IMR-90 (cell line): ENCODE measurements at regions not wholly inside any gene's neighbourhood (a gene's known extent, or its start where the extent isn't known, plus 50 kb on each side); places are given as distances from the start of the nearest gene placed in this dataset.

Source experiments
- ATAC-seq: fragments of 200-7000 bp; cut with Tn5 transposase; 2 replicates; pipeline ENCODE4 v1.9.1; 2020; ENCODE audit warnings: low read depth, mild to moderate bottlenecking, moderate library complexity
- BruUV-seq: library from RNA; stranded (reverse); fragments of 400-500 nt; replicated peaks from 2 replicates; lab custom pipeline; 2021; lab: Mats Ljungman, UMichigan
- CTCF ChIA-PET: fragments of 300-600 bp; formaldehyde crosslinking; extraction: SDS; loops from one replicate; lab custom pipeline; 2021; ENCODE audit warnings: antibody characterized with exemption; lab: Yijun Ruan, JAX
- POLR2A ChIA-PET: fragments of 300-600 bp; sonication (Branson Sonifier 250); formaldehyde crosslinking; loops from one replicate; lab custom pipeline; 2022; ENCODE audit warnings: antibody characterized with exemption; ENCODE audit not compliant: unreplicated experiment; lab: Charles Lee
- DNase-seq: peaks from one replicate; pipeline ENCODE4 v3.0.0; 2013
- H2AFZ ChIP-seq: replicated peaks from 2 replicates; pipeline ENCODE3; 2013; ENCODE audit warnings: low read length, mild to moderate bottlenecking; ENCODE audit not compliant: poor library complexity
- H2AK5ac ChIP-seq: 2 replicates; pipeline ENCODE4 v1.6.1; 2013; ENCODE audit warnings: low read depth, low read length, inconsistent platforms
- H2AK9ac ChIP-seq: replicated peaks from 2 replicates; pipeline ENCODE3; 2013; ENCODE audit warnings: mild to moderate bottlenecking, low read depth, low read length, moderate library complexity; ENCODE audit not compliant: poor library complexity
- H2BK120ac ChIP-seq: 2 replicates; pipeline ENCODE4 v1.6.1; 2013; ENCODE audit warnings: low read depth, low read length, inconsistent platforms
- H2BK15ac ChIP-seq: 3 replicates; pipeline ENCODE4 v1.6.1; 2013; ENCODE audit warnings: low read depth, low read length, inconsistent platforms
- H2BK20ac ChIP-seq: 2 replicates; pipeline ENCODE4 v1.6.1; 2013; ENCODE audit warnings: low read depth, mild to moderate bottlenecking, inconsistent platforms, low read length, moderate library complexity
- H2BK5ac ChIP-seq: 2 replicates; pipeline ENCODE4 v1.6.1; 2013; ENCODE audit warnings: mild to moderate bottlenecking, low read depth, low read length, inconsistent platforms; ENCODE audit not compliant: poor library complexity, severe bottlenecking
- H3K14ac ChIP-seq: replicated peaks from 2 replicates; pipeline ENCODE4 v1.6.1; 2013; ENCODE audit warnings: low read depth, low read length, inconsistent platforms
- H3K18ac ChIP-seq: 2 replicates; pipeline ENCODE4 v1.6.1; 2013; ENCODE audit warnings: low read depth, low read length, control low read depth
- H3K23ac ChIP-seq: 2 replicates; pipeline ENCODE4 v1.6.1; 2013; ENCODE audit warnings: low read depth, low read length, inconsistent platforms
- H3K27ac ChIP-seq: 2 replicates; pipeline ENCODE4 v1.5.1; 2013; ENCODE audit warnings: mild to moderate bottlenecking, control low read depth, low read length; ENCODE audit not compliant: insufficient read depth
- H3K27me3 ChIP-seq: 2 replicates; pipeline ENCODE4 v1.6.1; 2013; ENCODE audit warnings: low read length; ENCODE audit not compliant: control insufficient read depth, insufficient read depth
- H3K36me3 ChIP-seq: 2 replicates; pipeline ENCODE4 v1.6.1; 2013; ENCODE audit warnings: low read length, mixed read lengths; ENCODE audit not compliant: control insufficient read depth, insufficient read depth
- H3K4ac ChIP-seq: 2 replicates; pipeline ENCODE4 v1.6.1; 2013; ENCODE audit warnings: low read depth, low read length, inconsistent platforms
- H3K4me1 ChIP-seq: 2 replicates; pipeline ENCODE4 v1.6.1; 2013; ENCODE audit warnings: low read length, mixed read lengths; ENCODE audit not compliant: control insufficient read depth, insufficient read depth
- H3K4me2 ChIP-seq: 2 replicates; pipeline ENCODE4 v1.6.1; 2013; ENCODE audit warnings: low read depth, mild to moderate bottlenecking, control low read depth, low read length, moderate library complexity
- H3K4me3 ChIP-seq: 2 replicates; pipeline ENCODE4 v1.5.1; 2013; ENCODE audit warnings: low read depth, mild to moderate bottlenecking, control low read depth, low read length, moderate library complexity; ENCODE audit not compliant: insufficient read depth
- H3K56ac ChIP-seq: 2 replicates; pipeline ENCODE4 v1.6.1; 2013; ENCODE audit warnings: low read length, inconsistent platforms; ENCODE audit not compliant: insufficient read depth; ENCODE audit errors: extremely low read depth
- H3K79me1 ChIP-seq, 2 experiments: 2 replicates each; pipeline ENCODE4 v1.6.1; 2013; ENCODE audit warnings: low read length in 2 of 2, inconsistent platforms in 1 of 2, low read depth in 1 of 2
- H3K9ac ChIP-seq: 2 replicates; pipeline ENCODE4 v1.6.1; 2013; ENCODE audit warnings: low read depth, low read length, control low read depth
- H3K9me1 ChIP-seq: 2 replicates; pipeline ENCODE4 v1.6.1; 2013; ENCODE audit warnings: low read length, inconsistent platforms; ENCODE audit not compliant: insufficient read depth
- H3K9me3 ChIP-seq: 2 replicates; pipeline ENCODE4 v1.6.1; 2013; ENCODE audit warnings: low read length; ENCODE audit not compliant: control insufficient read depth, insufficient read depth
- H4K20me1 ChIP-seq: 2 replicates; pipeline ENCODE4 v1.6.1; 2013; ENCODE audit warnings: low read length, inconsistent platforms; ENCODE audit not compliant: insufficient read depth
- H4K5ac ChIP-seq: 2 replicates; pipeline ENCODE4 v1.6.1; 2013; ENCODE audit warnings: mild to moderate bottlenecking, low read depth, low read length, control low read depth
- H4K8ac ChIP-seq, 2 experiments: 2 replicates each; pipeline ENCODE4 v1.6.1; 2013; ENCODE audit warnings: low read depth in 2 of 2, low read length in 2 of 2, control low read depth in 1 of 2, inconsistent platforms in 1 of 2
- H4K91ac ChIP-seq: 2 replicates; pipeline ENCODE4 v1.6.1; 2013; ENCODE audit warnings: low read depth, low read length, inconsistent platforms; ENCODE audit not compliant: insufficient read depth
- MAFK ChIP-seq: IDR thresholded peaks from 2 replicates; pipeline ENCODE4 v1.6.1; 2012; ENCODE audit warnings: low read depth, low read length, improper control_type of control experiment
- NFE2L2 ChIP-seq: fragments of 150-350 bp; IDR thresholded peaks from 2 replicates; pipeline ENCODE4 v1.6.1; 2016; ENCODE audit warnings: low read depth, mild to moderate bottlenecking, low read length
- RAD21 ChIP-seq: IDR thresholded peaks from 2 replicates; pipeline ENCODE4 v1.6.1; 2012; ENCODE audit warnings: low read length, improper control_type of control experiment
- WGBS, 2 experiments: methylation state at CpG; one replicate each; pipeline versions ENCODE4 v1.1.5 to v1.1.7; 2013; ENCODE audit warnings: missing lambda C conversion rate in 2 of 2; ENCODE audit not compliant: insufficient read length in 1 of 2; ENCODE audit errors: extremely low coverage in 2 of 2; 5-methylcytosine and 5-hydroxymethylcytosine counted together
- dilution Hi-C: fragments of 300-500 bp; cut with HindIII; formaldehyde crosslinking; loops from one replicate; pipeline ENCODE4 v1.14.3; 2018; ENCODE audit warnings: low sequenced_read_pairs; ENCODE audit not compliant: unreplicated experiment
- in situ Hi-C: fragments of 300-500 bp; cut with MboI; formaldehyde crosslinking; loops from 3 replicates; pipeline ENCODE4 v1.14.3; 2019; ENCODE audit warnings: low sequenced_read_pairs, inconsistent platforms, mixed read lengths
- intact Hi-C: fragments of 100-400 bp; cut with micrococcal nuclease; formaldehyde crosslinking; loops from 2 replicates; pipeline ENCODE4 v1.10.0; 2022
- TF ChIP-seq, protein P1 (sequence below): conservative IDR thresholded peaks from 2 replicates; pipeline ENCODE4 v1.5.1; 2012; ENCODE audit warnings: mild to moderate bottlenecking, low read depth, low read length, improper control_type of control experiment
- TF ChIP-seq, protein P2 (sequence below): fragments of 150-350 bp; IDR thresholded peaks from 2 replicates; pipeline ENCODE4 v1.6.1; 2017; ENCODE audit warnings: mild to moderate bottlenecking, antibody characterized with exemption, low read length, low read depth

DNA sequence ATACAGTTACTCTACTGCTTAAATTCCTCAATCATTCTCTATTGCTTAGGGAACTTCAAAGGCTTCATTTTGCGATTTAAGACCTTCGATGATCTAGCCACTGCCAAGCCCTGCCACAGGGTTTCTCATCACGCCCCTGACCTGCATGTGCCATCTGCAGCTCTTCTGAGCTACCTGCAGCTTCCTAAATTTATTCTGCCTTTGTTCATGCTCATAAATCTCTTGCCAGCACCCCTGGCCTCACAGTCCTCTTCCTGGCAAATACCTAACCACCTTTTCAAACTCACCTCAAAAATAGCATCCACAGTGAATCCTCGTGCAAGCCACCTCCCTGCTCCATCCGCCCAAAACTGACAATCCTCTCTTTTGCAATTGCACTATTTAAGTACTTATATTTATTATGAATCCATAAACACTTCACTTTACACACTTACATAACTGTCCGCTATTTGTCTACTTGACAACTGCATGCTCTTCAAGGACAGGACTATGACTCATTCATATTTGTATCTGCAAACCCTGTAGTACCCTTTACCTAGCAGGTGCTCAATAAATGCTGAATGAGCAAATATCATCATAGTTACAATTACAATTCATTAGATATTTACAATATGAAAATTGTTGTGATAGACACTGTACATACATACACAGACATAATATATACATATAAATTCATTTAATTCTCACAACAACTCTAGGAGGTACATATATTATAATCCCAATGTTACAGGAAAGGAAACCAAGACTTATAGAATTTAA is 280.0 kb upstream of the RASGEF1B start:
- Histone ChIP-seq H2BK15ac (no peak overlapping the region), H3K9ac (no peak overlapping the region), H4K5ac (no peak overlapping the region), H3K9me3 (no peaks in the 10 kb centered on the region), H3K9me1 (no peaks in the 10 kb centered on the region), H3K4me1 (no peaks in the 10 kb centered on the region), H3K23ac (no peak overlapping the region), H3K18ac (no peak overlapping the region), H3K4me2 (no peak overlapping the region), H2AFZ (no peak overlapping the region), H3K36me3 (no peaks in the 10 kb centered on the region), H2AK9ac (no peak overlapping the region), H3K4ac (no peak overlapping the region), H4K20me1 (no peaks in the 10 kb centered on the region), H3K27me3 (no peaks in the 10 kb centered on the region; the same call in 1 of the 2 replicates), H2BK120ac (no peak overlapping the region), H3K27ac (no peak overlapping the region), H2BK5ac (no peak overlapping the region), H2BK20ac (no peak overlapping the region), H2AK5ac (no peak overlapping the region), H3K79me1 (no peaks in the 10 kb centered on the region), H4K8ac (no peak overlapping the region), H3K4me3 (no peak overlapping the region), H3K14ac (no peak overlapping the region), H3K56ac (no peak overlapping the region), H4K91ac (no peak overlapping the region)
- peak; percentile 83 for TF ChIP-seq MAFK
- TF ChIP-seq, protein P1, sequence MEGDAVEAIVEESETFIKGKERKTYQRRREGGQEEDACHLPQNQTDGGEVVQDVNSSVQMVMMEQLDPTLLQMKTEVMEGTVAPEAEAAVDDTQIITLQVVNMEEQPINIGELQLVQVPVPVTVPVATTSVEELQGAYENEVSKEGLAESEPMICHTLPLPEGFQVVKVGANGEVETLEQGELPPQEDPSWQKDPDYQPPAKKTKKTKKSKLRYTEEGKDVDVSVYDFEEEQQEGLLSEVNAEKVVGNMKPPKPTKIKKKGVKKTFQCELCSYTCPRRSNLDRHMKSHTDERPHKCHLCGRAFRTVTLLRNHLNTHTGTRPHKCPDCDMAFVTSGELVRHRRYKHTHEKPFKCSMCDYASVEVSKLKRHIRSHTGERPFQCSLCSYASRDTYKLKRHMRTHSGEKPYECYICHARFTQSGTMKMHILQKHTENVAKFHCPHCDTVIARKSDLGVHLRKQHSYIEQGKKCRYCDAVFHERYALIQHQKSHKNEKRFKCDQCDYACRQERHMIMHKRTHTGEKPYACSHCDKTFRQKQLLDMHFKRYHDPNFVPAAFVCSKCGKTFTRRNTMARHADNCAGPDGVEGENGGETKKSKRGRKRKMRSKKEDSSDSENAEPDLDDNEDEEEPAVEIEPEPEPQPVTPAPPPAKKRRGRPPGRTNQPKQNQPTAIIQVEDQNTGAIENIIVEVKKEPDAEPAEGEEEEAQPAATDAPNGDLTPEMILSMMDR = no peak
- TF ChIP-seq RAD21 = no peak
- TF ChIP-seq NFE2L2 = no peak
- TF ChIP-seq, protein P2, sequence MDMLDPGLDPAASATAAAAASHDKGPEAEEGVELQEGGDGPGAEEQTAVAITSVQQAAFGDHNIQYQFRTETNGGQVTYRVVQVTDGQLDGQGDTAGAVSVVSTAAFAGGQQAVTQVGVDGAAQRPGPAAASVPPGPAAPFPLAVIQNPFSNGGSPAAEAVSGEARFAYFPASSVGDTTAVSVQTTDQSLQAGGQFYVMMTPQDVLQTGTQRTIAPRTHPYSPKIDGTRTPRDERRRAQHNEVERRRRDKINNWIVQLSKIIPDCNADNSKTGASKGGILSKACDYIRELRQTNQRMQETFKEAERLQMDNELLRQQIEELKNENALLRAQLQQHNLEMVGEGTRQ = no peak
- ATAC-seq (no peak), DNase-seq (no peak)
- ChIA-PET CTCF (no interaction called here), POLR2A (no interaction called here)
- in situ Hi-C loops (no loop called here), intact Hi-C loops (no loop called here), dilution Hi-C loops (no loop called here)
- WGBS, 2 experiments = 63% methylated on average over 3 of the region's 6 CpGs; no CpG with 5 or more reads in 1 of the 2 experiments
- BruUV-seq = no TSS peak
